GM18868 (cell line): ENCODE measurements at regions not wholly inside any gene's neighbourhood (a gene's known extent, or its start where the extent isn't known, plus 50 kb on each side); places are given as distances from the start of the nearest gene placed in this dataset.
"Not testable (repeated sequence)": the region's sequence is repeated elsewhere in the genome, so short reads cannot be mapped to it uniquely, and the experiment has no call there.

ENCODE experiments used
- ATAC-seq: cut with Tn5 transposase; IDR thresholded peaks from one replicate; pipeline ENCODE4 v1.9.1; 2021; ENCODE audit warnings: mild to moderate bottlenecking, moderate library complexity; ENCODE audit not compliant: unreplicated experiment

DNA sequence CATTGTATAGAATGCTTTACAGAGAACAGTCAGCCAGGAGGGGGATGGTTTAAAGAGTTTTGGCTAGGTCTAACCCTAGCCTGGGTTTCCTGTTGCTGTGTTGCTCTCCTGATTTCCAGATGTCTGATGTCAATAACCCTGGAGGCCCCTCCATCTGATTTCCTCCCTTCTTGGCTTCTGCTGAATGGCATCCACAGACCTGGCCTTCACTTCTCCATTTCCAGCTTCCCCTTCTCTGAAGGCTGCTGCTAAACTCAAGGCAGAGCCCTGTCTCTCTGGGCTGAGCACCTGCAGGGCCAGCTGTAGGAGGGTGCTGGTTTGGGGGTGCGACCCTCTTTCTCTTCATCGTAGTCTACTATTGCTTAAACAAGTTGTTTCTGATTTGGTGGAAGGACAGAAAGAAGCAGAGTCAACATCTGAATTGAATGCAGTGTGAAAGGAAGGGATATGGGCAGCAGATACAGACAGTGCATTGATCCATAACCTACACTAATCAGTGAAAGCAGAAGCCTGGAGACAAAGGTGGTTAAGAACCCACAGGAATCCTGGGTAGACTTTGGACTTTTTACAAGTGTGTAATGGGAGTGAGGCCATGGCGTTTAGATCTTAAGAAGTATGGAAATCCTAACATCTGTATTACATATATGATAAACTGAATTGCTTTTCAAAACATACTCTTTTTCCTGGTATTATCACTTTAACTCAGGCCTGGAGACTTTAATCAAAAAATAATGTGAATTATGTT, 153.6 kb downstream of the HRH4 start:
- ATAC-seq: no peak

GRCh38 chr18:24616653-24617052, 156.2 kb downstream of the HRH4 start:
- no peak for ATAC-seq

DNA sequence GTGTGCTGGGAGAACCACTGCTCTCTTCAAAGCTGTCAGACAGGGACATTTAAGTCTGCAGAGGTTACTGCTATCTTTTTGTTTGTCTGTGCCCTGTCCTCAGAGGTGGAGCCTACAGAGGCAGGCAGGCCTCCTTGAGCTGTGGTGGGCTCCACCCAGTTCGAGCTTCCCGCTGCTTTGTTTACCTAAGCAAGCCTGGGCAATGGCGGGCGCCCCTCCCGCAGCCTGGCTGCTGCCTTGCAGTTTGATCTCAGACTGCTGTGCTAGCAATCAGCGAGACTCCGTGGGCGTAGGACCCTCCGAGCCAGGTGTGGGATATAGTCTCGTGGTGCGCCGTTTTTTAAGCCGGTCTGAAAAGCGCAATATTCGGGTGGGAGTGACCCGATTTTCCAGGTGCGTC, 164.0 kb downstream of the HRH4 start:
- ATAC-seq: not testable (repeated sequence)

DNA sequence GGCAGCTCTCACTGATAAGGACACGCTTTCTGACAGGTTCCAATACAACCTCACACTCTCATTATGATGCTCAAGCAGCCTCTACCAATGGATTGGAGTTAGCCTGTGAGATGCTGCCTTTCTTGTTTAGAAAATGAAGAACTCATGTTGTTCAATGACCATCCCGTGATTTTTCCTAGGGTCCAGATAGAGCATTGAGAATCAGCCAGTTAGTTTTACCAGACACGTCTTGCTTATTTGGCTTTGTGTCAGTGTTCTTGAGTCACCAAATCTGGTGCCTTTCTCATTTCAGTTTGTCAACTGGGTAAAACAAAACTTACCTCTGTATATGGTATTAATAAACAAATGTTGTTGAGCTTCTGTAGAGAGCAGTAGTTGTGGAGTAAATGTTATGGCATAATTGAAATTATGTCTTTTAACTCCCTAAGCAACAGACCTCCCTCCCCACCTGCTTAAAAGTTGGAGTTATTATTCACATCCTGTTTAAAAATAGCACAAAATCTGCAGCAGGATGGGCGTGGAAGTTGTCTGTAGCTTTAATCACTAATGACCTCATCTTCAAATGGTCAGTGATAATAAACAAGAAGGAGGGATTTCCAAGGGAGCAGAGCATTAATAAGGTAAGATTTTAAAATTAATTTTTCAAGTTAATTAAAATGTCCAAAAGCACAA, 167.3 kb downstream of the HRH4 start:
- no peak for ATAC-seq

DNA sequence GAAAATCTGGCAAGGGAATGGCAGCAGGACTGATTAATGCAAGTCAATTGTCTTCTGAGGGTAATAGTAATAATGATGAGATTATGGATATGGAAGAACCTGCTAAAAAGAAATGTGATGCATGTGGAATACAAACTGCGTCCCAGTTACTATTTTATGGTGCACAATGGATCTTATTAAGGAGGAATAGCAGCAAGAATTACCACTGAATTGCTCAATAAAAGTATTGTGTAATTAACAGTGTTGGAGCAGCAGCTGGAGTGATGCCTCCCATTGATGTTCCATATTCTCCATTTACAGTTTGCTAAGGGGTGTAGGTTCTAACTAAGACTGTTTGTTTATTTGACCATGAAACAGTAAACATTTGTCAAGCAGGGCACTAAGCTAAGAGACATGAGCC, 167.9 kb downstream of the HRH4 start:
- no peak for ATAC-seq

- ATAC-seq: no peak
Observed at GRCh38 chr18:24629921-24630320, 169.5 kb downstream of the HRH4 start.

- no peak for ATAC-seq
Observed at GRCh38 chr18:24630346-24630880, 170.0 kb downstream of the HRH4 start.

DNA sequence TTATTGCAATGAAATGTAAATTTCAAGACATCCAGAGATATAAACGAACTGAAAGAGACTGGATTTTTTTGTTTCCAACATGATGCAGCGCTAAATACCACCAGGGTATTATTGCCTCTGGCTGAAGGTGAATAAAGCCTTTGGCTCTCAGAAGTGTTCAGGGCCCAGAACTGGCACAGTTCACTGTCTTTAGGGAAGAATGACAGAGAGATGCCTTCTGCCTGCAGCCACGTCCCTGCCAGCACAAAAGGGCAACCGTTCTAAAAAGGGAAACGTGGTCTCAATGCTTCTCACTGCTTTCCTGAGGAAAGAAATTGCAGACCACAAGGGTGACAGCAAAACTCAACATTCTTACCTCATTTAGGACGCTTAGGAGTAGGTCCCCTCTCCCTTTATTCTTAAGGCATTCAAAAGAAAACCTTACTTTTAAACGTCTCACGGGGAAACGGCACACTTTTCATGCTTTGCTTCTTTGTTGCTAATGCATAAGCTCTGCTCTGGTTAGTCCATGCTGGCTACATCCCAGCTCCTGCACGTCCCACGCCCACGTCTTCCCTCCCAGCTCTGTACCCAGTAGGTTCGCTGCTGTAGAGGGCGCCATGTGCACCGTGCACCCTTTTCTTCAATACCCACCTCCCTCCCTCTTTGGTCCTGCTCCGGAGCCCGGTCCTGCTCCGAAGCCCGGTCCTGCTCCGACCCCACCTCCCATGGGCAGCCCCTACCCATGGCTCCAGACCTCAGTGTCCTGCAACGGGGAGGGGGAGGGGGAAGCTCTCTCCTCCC, 171.0 kb downstream of the HRH4 start:
- ATAC-seq: no peak

DNA sequence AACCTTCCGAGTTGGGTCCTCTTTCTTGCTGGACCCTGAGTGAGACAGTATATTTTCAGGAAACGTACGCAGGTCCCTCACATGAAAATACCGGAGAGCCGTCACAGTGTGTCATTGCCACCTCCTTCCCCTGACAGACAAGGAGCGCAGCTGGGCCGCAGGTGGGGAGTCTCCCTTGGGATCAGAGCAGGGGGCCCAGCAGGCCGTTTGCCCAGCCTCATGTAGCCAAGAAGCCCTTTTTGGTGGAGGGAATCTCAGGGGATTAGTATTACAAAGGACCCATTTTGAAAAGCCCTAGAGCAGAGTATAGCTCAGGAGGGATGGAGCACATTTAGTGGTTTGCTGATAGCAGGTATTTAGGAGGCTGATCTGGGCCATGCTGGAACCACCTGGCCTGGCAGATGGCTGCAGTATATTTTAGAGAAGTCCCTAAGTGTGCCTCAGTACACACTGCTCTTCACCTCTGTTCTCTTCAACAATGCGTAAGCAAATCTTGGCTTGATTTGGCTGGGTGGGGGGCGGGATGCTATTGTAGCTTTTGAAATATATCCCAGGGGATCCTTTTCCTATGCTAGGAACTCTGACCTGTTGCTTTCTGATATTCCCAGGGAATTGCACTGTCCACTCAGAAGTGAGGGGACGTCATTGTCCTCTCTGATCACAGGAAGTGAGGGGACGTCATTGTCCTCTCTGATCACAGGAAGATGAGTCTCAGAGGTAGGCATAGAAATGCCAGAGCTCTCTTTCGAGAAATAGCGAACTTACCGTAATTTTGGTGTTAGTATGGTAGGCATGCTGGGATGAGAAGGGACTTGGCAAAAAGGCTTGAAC, 171.9 kb downstream of the HRH4 start:
- ATAC-seq: no peak

GRCh38 chr18:24633121-24633520, 172.7 kb downstream of the HRH4 start:
- ATAC-seq: no peak

DNA sequence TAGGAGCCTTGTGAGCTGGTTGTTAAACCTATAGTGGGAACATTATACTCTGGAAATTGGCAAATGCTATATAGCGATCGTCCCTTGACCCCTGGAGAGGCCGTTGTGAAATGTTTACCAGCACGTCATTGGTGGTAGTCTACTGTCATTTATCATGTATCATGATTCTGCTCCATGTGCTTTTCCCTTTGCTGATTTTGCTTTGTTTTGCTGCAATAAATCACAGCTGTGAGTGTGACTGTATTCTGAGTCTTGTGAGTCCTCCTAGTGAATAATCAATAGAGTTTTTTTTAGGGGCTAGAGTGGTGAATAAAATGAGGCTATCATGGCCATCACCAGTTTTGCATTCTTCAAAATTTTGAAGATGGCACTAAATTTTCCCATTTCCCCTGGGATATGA, 189.1 kb downstream of the HRH4 start:
- ATAC-seq: no peak

DNA sequence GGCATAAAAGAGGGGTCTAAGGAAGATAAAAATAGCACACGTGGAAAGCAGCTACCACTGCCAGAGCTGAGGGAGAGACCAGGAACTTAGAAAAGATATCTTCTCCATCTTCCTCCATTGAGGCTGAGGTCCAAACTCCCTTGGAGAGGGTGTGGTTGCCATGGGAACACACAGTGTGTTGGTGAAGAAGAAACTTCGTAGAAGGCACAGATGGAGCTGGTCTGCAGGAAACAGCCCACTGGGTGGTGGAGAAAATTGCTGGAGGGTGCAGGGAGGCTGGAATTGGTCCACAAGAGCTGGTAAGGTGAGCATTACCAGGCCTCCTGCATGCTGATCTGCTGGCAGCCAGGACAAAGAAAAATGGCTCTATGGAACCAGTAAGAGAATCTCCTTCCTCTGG, 191.0 kb downstream of the HRH4 start:
- no peak for ATAC-seq

- no peak for ATAC-seq
Observed at GRCh38 chr18:24656050-24656449, 195.6 kb downstream of the HRH4 start.

GRCh38 chr18:24656551-24657443, 196.4 kb downstream of the HRH4 start:
- ATAC-seq: no peak

- no peak for ATAC-seq
Observed at GRCh38 chr18:24657444-24657842, 197.0 kb downstream of the HRH4 start.

- no peak for ATAC-seq
Observed at GRCh38 chr18:24658302-24658701, 197.9 kb downstream of the HRH4 start.

DNA sequence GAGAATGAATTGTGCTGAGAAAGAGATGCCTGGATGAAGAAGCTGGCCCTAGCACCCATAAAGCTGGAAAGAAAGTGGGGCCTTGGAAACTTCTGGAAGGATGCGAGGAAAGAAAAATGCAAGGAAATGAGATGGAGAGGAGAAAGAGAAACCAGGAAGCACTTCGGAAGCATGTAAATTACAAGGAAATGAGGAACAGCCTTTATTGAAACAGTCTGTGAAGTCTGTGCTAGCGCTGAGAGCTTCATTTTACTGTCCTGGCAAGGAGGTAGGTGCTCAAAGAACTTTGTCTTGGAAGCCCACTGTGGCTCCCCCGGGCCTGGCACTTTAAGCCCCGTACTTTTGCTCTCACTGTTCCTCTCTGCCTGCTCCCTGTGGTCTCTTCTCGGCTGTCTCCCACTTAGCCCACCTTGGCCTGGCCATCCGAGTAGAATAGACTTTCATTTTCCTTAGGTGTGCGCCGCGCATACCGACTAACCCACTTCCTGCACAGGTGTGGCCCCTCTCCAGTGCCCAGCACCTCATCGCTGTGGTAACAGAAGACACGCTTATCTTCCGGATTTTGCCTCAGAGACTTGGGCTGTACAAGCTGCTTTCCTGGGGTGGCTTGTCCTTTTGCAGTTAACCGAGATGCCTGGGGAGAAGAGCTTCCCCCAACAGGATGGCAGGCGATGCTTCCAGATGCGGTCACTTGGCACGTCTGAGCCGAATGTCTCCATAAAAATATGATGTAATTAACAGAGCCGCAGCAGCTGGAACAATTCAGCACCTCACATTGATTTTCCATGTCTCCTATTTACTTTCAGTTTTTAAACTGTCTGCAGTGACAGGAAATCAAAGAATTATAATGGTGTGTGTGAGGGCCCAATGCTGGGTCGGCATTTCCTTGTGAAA, 199.6 kb downstream of the HRH4 start:
- ATAC-seq: no peak

GRCh38 chr18:24660956-24661355, 200.5 kb downstream of the HRH4 start:
- no peak for ATAC-seq

DNA sequence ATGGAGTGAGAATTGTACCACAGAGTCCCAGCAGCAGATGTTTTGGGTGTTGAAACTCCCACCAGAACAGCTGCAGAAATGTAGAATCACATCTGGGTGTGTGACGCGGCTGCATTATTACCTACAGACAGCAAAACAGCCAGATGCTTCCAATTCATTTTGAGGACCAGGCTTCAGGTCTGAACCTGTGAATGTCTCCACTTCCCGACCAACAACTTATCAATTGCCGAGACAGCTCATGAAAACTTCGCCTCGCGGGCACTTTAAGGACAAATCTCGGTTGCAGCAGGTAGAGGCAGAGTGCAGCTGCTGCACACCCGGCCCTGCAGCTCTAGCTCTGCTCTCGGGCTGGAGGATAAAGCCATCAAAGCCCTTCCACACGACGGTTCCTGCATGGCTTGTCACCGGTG, 202.0 kb downstream of the HRH4 start:
- ATAC-seq: no peak
